Urothelium cell line (cell line): ENCODE measurements at regions not wholly inside any gene's neighbourhood (a gene's known extent, or its start where the extent isn't known, plus 50 kb on each side); places are given as distances from the start of the nearest gene placed in this dataset.
A peak's percentile ranks its signal among the peaks of the same experiment; 100 is the strongest.

Experiments used
- DNase-seq: peaks from one replicate; pipeline ENCODE4 v3.0.0; 2011; ENCODE audit warnings: low spot score, mixed read lengths
- FAIRE-seq: peaks from 2 replicates; lab custom pipeline; 2011; peaks lifted over from hg19 to GRCh38; lab: Jason Lieb, UNC

DNA sequence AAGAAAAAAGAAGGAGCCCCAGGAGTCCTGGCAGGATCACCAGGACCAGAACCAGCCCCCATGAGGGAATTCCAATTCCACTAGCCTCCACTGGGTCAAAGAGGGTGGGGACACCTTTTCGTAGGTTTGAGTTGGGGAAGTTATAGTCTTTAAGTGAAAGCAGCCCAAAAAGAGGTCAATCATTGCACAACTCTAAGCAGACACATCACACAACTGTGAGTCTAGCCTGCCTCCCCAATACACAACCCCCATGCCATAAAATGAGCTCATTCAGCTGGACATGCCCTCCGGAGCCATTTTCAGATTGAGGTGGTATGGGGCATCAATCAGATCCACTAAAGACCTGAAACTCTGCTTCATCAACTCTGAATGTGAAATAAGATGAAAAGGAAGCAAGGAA, 179.9 kb downstream of the NPHP4 start:
- no peak for DNase-seq
- no peak for FAIRE-seq

DNA sequence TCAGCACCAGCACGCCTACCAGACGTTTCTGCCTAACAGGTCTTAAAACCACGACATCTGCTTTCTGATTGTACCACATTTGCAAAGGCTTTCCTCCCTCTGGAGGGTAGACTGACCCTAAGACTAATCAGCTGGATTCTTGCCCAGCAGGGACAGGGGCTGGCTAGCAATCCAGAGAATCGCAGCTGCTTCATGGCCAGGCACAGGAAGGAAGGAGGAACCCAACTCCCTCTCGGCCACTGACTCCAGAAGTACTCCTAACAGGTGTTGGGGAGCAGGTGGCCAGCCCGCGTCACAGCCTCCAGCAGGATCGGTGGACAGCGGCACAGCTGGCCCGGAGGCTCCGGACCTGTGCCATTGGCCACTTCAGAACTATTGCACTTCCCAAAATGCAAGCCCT, 180.8 kb downstream of the NPHP4 start:
- FAIRE-seq (no peak), DNase-seq (no peak)

DNA sequence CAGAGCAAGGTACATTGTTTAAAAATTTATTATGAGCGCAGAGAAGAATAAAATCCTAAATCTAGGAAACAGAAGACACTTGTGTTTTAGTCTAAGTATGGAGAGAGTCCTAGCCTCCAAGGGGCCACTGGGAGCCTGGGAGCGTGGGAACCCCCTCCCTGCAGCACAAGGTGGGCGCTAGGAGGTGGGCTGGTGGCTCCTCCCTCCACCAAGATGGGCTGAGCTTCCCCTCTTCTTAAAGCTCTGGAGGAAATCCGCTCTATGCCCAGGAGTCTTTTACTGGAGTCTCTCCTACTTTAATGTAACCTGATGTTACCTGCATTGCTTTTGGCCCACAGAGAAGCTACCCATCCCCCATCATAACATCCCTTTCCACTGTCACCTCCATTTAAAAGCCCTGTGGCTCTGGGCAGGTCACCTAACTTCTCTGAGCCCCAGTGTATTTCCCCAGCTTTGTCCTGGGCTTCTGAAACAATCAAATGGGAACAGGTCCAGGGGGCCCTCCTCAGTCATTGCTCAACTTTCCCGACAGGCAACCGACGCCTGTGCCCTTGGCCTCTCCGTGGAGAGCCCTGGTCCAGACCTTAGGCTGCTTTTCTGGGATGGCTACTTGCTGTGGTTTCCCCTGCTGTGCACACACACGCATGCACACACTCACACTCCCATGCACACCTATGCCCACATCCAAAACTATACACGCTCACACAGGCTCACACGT, 181.5 kb downstream of the NPHP4 start:
- no peak for DNase-seq
- no peak for FAIRE-seq

DNA sequence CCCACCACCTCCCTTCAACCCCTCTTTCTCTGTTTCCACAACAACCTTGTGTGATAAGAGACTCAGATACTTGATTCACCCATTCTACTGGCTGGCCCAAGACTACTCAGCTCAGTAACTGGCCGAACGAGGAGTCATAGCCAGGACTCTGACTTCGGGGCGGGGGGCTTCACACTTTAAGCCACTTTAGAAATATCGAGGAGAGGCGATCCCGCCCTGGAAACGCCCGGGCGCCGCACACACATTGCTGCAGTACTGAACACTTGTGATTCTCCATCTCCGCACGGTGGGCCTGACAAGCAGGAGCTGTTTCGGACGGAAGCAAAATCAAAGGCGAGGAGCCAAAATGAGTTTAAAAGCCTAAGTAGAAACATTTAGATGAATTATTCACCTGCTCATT, 182.1 kb downstream of the NPHP4 start:
- no peak for DNase-seq
- FAIRE-seq = no peak

DNA sequence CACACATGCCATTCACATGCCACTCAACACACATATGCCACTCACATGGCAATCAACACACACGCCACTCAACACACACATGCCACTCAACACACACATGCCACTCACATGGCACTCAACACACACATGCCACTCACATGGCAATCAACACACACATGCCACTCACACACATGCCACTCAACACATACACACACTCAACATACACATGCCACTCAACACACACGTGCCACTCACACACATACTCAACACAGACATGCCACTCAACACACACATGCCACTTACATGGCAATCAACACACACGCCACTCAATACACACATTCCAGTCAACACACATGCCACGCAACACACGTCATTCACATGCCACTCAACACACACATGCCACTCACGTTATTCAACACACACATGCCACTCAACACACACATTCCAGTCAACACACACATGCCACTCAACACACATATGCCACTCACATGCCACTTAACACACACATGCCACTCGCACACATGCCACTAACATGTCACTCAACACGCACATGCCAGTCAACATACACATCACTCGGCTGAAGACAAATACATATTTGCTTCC, 182.9 kb downstream of the NPHP4 start:
- FAIRE-seq = peak; percentile 81
- no peak for DNase-seq

DNA sequence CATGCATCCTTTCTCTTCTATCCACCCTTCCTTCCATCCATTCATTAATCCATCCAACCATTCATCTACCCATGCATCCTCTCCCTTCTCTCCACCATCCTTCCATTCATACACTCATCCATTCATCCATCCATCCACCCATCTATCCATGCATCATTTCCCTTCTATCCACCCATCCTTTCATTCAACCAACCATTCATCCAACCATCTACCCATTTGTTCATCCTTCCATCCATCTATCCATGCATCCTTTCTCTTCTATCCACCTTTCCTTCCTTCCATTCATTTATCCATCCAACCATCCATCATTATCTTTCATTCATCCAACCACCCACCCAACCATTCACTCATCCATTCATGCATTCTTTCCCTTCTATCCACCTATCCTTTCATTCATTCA, 188.4 kb downstream of the NPHP4 start:
- DNase-seq = no peak
- no peak for FAIRE-seq

DNA sequence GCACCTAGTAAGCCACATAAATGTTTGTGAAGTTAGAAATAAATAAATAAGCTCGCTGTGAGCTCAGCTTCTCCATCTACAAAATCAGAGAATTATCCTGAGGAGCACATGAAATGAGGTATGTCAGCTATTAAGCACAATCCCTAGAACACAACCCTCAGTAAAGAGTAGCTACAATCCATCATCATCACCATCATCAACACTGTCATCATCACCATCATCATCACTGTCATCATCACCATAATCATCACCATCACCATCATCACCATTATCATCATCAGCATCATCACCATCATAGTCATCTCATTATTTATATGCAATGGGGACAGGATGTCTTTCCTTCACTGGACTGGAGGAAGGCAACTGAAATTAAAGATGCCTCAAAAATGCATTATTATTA, 189.6 kb downstream of the NPHP4 start:
- DNase-seq (no peak), FAIRE-seq (peak; percentile 80)

DNA sequence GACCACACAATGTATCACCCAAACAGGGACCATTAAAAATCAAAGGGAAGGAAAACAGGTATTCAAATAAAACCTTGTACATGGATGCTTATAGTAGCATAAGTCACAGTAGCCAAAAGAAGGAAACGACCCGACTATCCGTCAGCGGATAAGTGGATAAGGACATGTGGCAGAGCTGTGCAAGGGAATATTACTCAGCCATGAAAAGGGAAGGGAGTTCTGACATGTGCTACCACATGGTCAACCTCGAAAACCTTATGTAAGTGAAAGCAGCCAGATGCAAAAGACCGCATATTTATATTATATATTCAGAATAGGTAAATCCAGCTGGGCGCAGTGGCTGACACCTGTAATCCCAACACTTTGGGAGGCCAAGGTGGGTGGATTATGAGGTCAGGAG, 193.3 kb downstream of the NPHP4 start:
- no peak for DNase-seq
- FAIRE-seq = no peak

DNA sequence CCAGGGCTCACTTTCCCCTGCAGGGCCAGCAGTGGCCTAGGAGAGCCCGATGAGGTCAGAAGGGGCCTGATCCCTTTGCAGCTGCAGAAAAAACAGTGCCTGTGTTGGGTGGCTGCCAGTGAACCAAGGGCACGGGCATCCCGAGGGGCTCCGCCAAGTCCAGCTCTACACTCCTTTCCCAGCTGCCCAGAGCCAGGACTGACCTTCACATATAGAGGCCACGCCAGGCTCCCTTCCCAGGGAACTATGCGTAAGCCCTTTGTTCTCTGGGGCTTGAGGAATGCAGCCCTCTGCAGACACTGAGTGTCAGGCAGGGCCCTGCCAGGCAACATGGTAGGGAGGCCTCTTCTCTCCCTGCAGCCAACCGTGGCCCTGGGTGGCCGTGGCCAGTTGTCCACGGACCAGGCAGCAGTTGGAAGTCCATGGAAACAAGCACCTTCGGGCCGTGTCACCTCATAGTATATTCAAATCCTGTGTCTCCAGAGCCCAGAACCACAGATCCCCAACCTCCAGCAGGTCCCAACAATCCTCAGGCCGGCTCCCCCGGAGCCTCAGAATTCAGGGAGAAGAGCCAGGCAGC, 194.0 kb downstream of the NPHP4 start:
- DNase-seq (no peak), FAIRE-seq (no peak)

DNA sequence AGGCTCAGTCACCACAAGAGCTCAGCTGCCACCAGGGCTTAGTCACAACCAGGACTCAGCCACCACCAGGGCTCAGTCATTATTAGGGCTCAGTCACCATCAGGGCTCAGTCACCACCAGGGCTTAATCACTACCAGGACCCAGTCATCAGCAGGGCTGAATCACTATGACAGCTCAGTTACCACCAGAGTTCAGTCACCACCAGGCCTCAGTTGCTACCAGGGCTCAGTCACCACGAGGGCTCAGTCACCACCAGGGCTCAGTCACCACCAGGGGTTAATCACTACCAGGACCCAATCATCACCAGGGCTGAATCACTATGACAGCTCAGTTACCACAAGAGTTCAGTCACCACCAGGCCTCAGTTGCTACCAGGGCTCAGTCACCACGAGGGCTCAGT, 196.2 kb downstream of the NPHP4 start:
- FAIRE-seq (no peak), DNase-seq (no peak)

DNA sequence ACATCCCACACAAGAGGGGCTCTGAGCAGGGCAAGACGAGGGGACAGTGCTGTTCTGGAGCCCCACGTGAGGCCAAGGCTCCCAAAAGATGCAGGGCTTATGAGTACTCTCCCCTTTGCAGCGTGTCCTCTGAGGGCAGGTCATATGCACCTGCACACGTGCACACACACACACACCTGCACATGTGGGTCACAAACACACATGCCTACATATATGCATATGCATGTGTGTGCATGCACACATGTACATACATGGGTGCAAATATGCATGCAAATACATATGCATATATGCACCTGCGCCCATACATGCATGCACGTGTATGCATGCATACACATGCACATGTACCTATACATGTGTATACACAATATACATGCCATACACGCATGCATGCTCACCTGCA, 197.9 kb downstream of the NPHP4 start:
- no peak for FAIRE-seq
- no peak for DNase-seq

DNA sequence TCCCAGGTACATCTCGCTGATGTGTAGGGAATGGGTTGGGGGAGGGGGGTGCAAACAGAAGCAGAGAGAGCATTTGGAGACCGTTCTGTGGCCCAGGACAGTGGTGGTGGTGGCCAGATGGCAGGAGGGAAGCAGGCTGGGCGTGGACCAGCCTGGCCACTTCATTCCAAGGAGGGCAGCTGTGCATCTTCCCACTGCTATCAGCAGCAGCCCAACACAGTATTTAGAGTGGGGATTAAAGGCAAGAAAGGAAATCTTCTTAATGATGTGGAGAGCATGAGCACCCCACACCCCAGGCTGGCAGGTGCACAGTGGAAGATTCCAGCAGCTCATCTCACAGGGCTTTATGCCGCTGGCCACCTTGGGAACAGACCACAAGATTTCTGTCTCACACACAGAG, 198.7 kb downstream of the NPHP4 start:
- FAIRE-seq = no peak

DNA sequence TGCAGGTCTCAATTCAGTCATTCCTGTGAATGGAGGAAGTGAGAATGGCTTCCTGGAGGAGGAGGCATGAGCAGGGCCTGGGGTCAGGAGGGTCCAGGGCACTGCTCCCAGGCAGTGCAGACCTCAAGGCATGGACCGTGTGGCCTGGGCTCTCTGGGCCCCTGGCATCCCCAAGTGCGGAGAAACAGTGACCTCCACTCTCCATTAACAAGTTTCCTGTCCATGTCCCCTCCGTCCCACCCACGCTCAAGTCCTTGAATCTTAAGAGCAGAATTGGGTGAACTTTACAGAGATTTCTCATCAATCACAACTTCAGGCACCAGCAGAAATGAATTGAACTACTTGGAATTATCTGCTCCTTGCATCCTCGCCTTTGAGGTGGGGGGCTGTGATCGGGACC, 211.1 kb downstream of the NPHP4 start:
- FAIRE-seq (no peak), DNase-seq (no peak)

More for the DNA sequence above, 198.7 kb downstream of the NPHP4 start:
- no peak for DNase-seq

DNA sequence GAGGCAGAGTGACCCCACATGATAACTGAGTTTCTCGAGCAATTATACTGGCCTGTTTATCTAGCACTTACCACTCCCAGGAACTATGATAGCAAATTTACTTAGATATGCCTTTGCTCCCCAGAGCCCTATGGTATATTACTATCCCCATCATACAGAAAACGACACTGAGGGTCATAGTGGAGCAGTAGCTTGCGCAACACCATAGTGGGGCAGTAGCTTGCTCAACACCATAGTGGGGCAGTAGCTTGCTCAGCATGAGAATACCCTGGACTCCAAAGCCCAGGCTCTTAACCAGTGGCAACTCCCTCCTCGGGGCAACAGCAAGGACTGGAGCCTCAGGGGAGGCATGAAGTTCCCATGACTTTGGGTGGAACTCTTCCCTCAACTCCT, 211.9 kb downstream of the NPHP4 start:
- FAIRE-seq = no peak
- DNase-seq = no peak

DNA sequence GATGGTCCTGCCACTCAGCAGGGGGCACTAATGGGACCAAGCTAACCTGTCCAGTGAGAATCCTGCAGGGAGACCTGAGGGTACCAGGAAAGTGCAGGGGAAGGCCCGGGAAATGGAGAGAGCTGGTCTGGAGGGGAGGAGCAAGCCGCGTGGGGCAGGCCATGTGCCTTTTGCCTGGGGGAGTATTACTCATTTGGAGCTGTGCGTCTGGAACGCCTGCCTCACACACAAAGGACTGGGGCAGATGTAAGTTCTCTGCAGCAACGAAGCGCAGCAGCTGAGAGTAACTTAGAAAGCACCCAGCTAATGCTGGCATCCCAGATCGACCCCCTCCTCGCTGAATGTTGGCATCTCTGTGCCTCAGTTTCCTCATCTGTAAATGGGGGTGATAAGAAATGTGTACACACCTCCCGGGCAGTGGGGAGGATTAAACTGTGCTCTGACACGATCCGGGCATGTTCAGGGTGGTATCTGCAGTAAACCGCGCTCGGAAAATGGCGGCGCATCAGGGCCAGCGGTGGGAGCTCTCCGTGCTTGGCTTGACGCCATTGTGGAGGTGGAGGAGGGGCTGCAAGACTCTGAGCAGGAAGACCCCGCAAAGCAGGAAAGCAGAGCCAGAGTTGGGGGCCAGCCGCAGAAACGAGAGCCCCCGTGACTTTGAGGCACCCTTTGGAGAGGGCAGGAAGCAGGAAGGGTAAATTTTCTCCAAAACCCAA, 212.5 kb downstream of the NPHP4 start:
- no peak for FAIRE-seq
- no peak for DNase-seq

DNA sequence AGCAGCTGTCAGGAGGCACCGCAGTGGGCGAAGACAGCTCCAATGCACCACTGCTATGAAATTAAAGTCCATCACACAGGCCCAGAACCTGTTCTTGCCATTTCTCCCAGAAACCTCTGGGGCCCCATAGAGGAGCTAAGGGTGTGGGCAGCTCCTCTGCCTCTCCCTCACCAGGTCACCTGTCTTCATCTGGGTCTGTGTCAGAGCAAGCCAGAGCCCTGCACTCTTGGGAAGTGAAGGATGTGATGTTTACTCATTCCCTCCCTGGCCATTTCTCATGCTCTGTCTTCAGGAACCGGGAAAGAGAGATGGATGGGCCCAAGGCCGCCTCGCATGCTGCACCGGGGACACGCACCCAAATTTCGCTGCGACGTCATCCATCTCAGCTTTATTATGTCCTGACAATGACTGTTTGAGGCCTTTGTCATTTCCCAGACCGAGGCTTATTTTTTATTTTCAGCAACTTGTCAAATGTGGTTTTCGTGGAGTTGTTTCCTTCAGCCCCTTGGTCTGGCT, 216.1 kb downstream of the NPHP4 start:
- no peak for FAIRE-seq

DNA sequence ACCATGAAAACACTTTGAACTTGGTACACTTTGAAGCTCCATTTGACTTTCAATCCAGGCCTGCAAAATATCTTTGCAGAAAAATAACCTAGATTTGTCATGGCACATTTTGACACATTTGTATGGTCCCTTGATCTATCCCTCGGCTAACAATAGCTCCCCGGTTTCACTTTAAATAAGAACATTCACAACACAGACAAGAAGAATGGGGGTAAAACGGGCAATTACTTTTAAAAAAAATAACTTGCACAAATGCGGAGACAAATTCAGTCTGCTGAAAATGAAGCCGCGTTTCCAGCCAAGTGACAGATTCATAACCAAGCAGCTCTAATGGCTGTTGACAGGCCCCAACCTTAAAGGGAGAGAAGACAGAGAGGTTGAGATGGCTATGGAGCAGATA, 218.2 kb downstream of the NPHP4 start:
- FAIRE-seq (no peak), DNase-seq (no peak)

More for the DNA sequence above, 216.1 kb downstream of the NPHP4 start:
- DNase-seq = no peak

DNA sequence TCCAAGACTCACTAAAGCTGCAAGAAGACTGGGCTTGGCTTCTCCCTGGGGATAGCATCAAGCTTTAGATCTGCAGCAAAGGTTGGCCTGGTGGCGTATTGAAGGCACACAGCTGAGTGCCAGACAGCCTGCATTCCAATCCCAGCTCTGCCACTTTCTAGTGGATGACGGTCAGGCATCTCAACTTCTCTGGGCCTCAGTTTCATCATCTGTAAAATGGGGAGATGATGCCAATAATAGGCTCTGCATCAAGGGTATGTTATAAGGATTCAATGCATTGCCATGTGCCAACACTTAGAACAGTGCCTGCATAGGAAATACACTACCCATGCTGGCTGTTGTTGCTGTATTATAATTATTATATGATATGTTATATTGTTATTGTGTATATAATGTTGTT, 220.4 kb downstream of the NPHP4 start:
- DNase-seq = no peak
- FAIRE-seq = no peak

DNA sequence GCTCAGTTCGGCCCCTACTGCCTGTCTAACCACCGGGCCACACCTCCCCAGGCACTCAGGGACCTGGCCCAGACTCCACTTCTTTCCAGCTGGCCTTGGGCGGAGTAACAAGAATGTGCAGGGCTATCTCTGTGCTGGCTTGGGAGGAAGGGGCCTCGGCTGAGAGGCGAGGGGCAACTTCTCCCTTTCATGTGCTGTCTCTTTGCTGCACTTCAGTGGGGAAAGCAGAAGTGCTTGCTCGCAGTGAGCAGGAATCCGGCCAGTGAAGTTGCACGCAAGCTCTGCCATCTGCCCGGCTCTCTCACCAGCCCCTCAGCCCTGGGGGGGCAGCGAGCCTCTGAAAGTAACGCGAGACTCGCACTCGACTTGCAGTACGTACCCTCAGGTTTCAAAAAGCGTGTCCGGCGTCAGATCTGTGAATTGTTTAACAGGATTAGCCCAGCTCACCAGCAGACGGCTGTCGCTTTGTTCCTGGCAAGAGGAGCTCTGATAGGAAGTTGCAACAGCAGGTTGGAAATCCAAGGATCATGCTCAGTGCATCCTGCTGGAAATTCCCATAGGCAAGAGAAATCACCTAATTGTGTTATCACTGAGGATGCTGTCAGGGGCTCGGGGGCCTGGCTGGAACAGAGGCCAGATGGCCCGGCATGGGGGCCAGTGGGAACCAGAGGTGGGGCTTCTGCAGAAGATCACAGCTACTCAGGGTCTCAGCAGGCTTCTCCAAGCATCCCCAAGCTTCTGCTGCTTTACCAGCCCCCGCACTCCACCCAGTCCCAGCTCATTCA, 221.1 kb downstream of the NPHP4 start:
- no peak for FAIRE-seq

DNA sequence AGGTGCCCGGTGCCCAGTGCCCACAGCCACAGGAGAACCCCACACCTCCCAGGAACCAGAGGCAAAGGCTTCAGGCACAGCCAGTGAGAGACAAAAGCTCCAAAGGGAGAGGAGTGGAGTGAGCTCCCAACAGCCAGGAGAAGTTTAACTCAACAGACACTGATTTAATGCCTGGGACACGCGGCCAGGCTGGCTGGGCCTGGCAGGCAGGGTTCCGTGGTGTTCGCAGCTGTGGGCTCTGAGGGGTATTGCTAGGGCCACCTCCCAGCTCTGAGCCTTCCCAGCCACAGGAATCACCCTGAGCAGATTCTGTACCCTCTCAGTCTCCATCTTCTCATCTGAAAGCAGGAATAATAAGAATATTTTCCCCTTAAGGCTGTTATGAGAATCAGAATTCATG, 222.5 kb downstream of the NPHP4 start:
- no peak for DNase-seq
- no peak for FAIRE-seq

More for the DNA sequence above, 221.1 kb downstream of the NPHP4 start:
- DNase-seq = no peak

DNA sequence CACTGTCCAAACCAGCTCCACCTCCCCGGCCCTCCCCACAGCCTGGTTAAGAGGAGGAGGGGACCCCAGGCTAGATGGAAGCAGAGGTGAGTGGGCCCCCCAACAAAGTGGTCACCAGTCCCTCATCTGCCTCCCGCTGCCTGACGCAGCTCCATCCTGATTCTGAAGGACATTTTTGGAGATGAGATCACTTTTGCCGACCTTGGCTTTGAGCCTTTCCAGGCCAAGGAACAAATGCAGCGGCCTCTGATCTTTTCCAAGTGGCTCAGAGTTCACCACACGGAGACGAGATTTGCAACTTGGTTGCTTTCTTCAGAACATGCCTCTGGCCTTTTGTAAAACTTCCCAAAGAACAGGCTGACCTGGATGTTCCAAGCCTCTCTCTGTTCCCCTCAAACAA, 223.1 kb downstream of the NPHP4 start:
- DNase-seq (no peak), FAIRE-seq (no peak)
